ENCODE measurements at regions not wholly inside any gene's neighbourhood (a gene's known extent, or its start where the extent isn't known, plus 50 kb on each side); places are given as distances from the start of the nearest gene placed in this dataset.

DNA sequence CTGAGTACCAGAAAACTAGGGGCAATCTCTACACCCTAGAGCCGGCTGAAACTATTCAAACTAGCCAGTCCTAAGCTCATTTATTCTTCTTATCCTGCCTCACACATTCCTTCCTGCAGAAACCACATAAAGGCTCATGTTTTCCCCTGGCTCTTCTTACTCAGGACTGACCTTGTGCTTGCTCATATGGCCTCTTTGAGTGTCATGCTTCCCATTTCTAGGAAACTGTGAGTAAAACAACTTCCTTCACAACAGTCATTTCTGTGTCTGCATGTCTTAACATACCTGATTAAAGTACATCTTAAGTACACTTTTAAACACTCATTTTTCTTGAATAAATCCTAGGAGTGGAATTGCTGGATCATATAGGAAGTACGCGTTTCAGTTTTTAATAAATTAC lies 52.3 kb upstream of the KIAA1217 start:
- Histone ChIP-seq H3K9me2 (ENCODE audit: insufficient read depth, low read length) (no peaks in the 10 kb centered on the region), H3K9me3 (ENCODE audit: low read length) (no peaks in the 10 kb centered on the region), H3K36me3 (ENCODE audit: insufficient read depth, low read length) (no peaks in the 10 kb centered on the region), H3K4me3 (ENCODE audit: low read length) (no peak overlapping the region), H3K27ac (ENCODE audit: low read length) (no peak overlapping the region), H3K27me3 (ENCODE audit: insufficient read depth, low read depth, low read length) (no peaks in the 10 kb centered on the region), H3F3A (ENCODE audit: insufficient read depth, low read length, poor library complexity, severe bottlenecking) (no peaks in the 10 kb centered on the region), H4K20me1 (ENCODE audit: insufficient read depth) (no peaks in the 10 kb centered on the region), H3K9ac (ENCODE audit: low read length) (no peak overlapping the region), H3K4me2 (ENCODE audit: low read length) (no peak overlapping the region), H2AFZ (ENCODE audit: low read depth, low read length) (no peak overlapping the region), H3K79me2 (replicated peaks; ENCODE audit: insufficient read depth, low read length) (no peaks in the 10 kb centered on the region)
- TF ChIP-seq RAD21 (conservative IDR thresholded peaks at IDR 0.05) (no peak), TAF1 (IDR thresholded peaks at IDR 0.05; ENCODE audit: low read depth) (no peak), MXI1 (conservative IDR thresholded peaks at IDR 0.05; ENCODE audit: poor library complexity, severe bottlenecking) (no peak), EZH2 (IDR thresholded peaks at IDR 0.05; ENCODE audit: borderline replicate concordance, insufficient read depth, low read length, poor library complexity, severe bottlenecking) (no peak), EP300 (conservative IDR thresholded peaks at IDR 0.05; ENCODE audit: poor library complexity, severe bottlenecking) (no peak), SMC3 (conservative IDR thresholded peaks at IDR 0.05; ENCODE audit: poor library complexity) (no peak), POLR2AphosphoS5 (IDR thresholded peaks at IDR 0.05) (no peak)
- TF ChIP-seq, protein P1, sequence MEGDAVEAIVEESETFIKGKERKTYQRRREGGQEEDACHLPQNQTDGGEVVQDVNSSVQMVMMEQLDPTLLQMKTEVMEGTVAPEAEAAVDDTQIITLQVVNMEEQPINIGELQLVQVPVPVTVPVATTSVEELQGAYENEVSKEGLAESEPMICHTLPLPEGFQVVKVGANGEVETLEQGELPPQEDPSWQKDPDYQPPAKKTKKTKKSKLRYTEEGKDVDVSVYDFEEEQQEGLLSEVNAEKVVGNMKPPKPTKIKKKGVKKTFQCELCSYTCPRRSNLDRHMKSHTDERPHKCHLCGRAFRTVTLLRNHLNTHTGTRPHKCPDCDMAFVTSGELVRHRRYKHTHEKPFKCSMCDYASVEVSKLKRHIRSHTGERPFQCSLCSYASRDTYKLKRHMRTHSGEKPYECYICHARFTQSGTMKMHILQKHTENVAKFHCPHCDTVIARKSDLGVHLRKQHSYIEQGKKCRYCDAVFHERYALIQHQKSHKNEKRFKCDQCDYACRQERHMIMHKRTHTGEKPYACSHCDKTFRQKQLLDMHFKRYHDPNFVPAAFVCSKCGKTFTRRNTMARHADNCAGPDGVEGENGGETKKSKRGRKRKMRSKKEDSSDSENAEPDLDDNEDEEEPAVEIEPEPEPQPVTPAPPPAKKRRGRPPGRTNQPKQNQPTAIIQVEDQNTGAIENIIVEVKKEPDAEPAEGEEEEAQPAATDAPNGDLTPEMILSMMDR (IDR thresholded peaks at IDR 0.05; ENCODE audit: poor library complexity, severe bottlenecking), result no peak
- TF ChIP-seq, protein P2, sequence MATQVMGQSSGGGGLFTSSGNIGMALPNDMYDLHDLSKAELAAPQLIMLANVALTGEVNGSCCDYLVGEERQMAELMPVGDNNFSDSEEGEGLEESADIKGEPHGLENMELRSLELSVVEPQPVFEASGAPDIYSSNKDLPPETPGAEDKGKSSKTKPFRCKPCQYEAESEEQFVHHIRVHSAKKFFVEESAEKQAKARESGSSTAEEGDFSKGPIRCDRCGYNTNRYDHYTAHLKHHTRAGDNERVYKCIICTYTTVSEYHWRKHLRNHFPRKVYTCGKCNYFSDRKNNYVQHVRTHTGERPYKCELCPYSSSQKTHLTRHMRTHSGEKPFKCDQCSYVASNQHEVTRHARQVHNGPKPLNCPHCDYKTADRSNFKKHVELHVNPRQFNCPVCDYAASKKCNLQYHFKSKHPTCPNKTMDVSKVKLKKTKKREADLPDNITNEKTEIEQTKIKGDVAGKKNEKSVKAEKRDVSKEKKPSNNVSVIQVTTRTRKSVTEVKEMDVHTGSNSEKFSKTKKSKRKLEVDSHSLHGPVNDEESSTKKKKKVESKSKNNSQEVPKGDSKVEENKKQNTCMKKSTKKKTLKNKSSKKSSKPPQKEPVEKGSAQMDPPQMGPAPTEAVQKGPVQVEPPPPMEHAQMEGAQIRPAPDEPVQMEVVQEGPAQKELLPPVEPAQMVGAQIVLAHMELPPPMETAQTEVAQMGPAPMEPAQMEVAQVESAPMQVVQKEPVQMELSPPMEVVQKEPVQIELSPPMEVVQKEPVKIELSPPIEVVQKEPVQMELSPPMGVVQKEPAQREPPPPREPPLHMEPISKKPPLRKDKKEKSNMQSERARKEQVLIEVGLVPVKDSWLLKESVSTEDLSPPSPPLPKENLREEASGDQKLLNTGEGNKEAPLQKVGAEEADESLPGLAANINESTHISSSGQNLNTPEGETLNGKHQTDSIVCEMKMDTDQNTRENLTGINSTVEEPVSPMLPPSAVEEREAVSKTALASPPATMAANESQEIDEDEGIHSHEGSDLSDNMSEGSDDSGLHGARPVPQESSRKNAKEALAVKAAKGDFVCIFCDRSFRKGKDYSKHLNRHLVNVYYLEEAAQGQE (IDR thresholded peaks at IDR 0.05; ENCODE audit: borderline replicate concordance), result no peak

DNA sequence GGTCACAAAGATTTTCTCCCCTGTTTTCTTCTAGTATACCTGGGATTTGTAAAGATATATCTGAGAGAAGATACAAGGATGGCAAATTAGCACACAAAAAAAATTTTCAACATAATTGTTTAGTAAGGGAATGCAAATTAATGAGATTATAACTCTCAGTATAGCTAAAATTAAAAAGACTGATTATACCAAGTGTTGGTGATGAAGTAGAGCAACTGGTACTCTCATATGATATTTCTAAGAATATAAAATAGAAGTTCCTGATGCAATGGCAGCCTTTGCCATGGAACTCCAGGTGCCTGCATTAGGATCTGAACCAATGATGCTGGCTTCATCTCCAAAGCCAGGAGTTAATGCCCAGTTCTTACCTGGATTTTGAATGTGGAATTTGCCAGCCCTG lies 51.4 kb upstream of the KIAA1217 start:
- Histone ChIP-seq H3K9me3 (ENCODE audit: low read length) (no peaks in the 10 kb centered on the region), H3F3A (ENCODE audit: insufficient read depth, low read length, poor library complexity, severe bottlenecking) (no peaks in the 10 kb centered on the region), H3K4me2 (ENCODE audit: low read length) (no peak overlapping the region), H4K20me1 (ENCODE audit: insufficient read depth) (no peaks in the 10 kb centered on the region), H3K27me3 (ENCODE audit: insufficient read depth, low read depth, low read length) (no peaks in the 10 kb centered on the region), H3K4me3 (ENCODE audit: low read length) (no peak overlapping the region), H2AFZ (ENCODE audit: low read depth, low read length) (no peak overlapping the region), H3K36me3 (ENCODE audit: insufficient read depth, low read length) (no peaks in the 10 kb centered on the region), H3K9ac (ENCODE audit: low read length) (no peak overlapping the region), H3K79me2 (replicated peaks; ENCODE audit: insufficient read depth, low read length) (no peaks in the 10 kb centered on the region), H3K27ac (ENCODE audit: low read length) (no peak overlapping the region), H3K9me2 (ENCODE audit: insufficient read depth, low read length) (no peaks in the 10 kb centered on the region)
- TF ChIP-seq MXI1 (conservative IDR thresholded peaks at IDR 0.05; ENCODE audit: poor library complexity, severe bottlenecking), result no peak
- TF ChIP-seq POLR2AphosphoS5 (IDR thresholded peaks at IDR 0.05), result no peak
- TF ChIP-seq EP300 (conservative IDR thresholded peaks at IDR 0.05; ENCODE audit: poor library complexity, severe bottlenecking), result no peak
- TF ChIP-seq EZH2 (IDR thresholded peaks at IDR 0.05; ENCODE audit: borderline replicate concordance, insufficient read depth, low read length, poor library complexity, severe bottlenecking), result no peak
- no peak for TF ChIP-seq RAD21 (conservative IDR thresholded peaks at IDR 0.05)

Data from neural cell (in vitro differentiated cells).